ENCODE measurements at regions not wholly inside any gene's neighbourhood (a gene's known extent, or its start where the extent isn't known, plus 50 kb on each side); places are given as distances from the start of the nearest gene placed in this dataset.
"Not testable (repeated sequence)": the region's sequence is repeated elsewhere in the genome, so short reads cannot be mapped to it uniquely, and the experiment has no call there.

- DNase-seq = no peak
Measured at GRCh38 chr2:120539424-120539936, 193.5 kb downstream of the INHBB start.

DNA sequence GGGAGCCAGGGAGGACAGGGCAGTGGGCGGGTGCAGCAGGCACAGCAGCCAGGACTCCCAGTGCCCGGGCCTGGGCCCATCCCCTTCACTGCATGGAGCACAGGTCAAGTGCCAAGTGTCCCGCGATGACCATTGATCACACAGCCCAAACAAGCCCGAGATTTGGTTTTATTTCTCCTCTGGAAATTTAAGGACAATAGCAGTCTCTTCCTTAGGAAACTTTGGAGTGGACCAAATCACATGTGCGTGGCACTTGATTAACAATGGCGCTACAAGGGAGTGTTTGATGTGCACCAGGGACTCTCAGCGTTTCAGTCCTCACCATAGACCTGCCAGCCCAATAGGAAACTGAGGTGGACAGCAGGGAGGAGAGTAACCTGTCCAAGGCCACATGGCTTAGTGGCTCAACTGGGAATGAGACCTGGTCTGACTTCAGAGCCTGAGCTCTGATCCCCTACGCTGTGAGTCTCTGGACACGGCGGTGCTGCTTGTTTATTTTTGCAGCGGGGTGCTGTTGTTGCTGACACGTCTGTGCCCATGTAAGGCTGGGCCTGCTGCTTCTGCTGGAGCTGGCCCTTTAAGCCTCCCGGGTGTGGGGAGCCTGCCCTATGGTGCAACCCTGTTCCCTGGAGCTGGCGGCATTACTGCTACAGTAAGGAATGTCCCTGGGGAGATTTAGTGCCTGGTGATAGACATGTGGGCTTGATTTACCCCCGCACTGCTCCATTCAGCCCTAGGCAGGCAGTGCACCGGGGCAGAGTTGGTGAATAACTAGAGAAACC, 194.2 kb downstream of the INHBB start:
- DNase-seq = peak; percentile 27

DNA sequence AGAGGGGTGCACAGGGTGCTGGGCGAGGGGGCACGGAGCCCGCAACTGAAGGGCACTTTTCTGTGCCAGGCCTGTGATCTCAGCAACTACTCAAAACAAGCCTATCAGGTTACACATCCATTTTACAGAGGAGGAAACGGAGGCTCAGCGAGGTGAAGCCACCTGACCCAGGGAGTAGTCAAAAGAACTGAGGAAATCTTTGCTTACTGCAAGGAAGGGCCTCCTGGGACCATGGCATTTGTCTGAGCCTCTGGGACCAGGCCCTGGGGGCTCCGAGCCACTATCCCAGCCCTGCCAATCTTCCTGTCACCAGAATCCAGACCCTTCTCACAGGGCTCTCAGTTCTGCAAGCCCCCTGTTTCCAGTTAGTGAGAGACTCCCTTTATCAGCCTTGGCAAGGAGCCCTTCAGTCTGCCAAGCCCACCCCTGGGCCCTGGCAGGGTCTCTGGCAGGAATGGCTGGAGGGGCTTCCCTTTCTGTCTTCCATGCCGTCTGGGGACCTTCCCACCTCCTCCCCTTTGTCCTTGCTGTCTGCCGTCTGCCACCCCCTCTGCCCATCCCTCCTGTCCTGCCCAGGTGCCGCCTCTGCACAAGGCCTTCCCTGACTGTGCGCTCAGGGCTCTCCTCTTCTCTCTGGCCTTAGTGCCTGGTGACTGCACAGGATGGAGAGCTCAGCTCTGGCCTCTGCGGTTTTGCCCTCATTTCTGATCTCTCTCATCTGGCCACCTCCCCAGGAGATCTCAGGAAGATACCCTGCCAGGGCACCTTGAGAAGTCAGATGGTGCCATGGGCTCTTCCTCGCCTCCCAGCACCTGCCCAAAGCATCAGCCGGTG, 194.7 kb upstream of the GLI2 start:
- DNase-seq = no peak

DNA sequence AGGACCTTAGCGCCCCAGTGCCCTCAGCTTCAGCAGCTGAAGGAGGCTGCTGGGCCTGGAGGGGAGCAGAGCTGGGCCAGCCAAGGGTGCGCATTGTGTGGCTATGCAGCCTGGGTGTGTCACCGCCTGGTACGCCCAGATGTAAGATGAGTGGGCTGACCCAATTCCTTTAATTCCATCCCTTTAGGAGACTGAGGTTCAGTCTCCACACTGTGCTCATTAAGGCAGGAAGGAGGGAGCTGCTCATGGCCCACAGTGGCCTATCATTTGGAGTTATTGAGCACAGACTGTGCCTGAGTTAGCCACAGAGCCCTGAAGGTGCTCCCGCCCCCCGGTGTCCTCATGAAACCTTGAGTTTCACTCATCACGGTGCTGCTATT, 194.1 kb upstream of the GLI2 start:
- no peak for DNase-seq

- DNase-seq = no peak
Measured at GRCh38 chr2:120541972-120542670, 193.5 kb upstream of the GLI2 start.

- no peak for DNase-seq
Measured at GRCh38 chr2:120542911-120543527, 192.6 kb upstream of the GLI2 start.

- DNase-seq = peak; percentile 91
Measured at GRCh38 chr2:120543899-120544298, 191.8 kb upstream of the GLI2 start.

DNA sequence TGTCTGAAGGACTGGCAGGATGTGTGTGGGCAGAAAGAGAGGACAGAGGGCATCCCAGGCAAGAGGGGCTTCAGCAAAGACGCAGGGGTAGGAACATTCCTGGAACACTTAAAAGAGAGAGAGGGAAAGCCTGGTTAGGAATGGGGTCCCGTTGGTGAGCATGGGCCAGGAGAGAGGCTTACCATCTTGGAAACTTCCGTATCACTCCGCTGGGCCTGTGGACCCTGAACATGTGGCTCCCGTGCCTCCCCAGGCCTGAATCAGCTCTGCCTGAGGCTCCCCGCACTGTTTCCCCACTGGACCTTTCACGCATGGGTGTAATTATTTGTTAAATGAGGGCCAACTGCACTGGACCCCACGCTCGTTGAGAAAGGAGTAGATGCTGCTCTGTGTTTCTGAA, 191.1 kb upstream of the GLI2 start:
- DNase-seq = no peak

DNA sequence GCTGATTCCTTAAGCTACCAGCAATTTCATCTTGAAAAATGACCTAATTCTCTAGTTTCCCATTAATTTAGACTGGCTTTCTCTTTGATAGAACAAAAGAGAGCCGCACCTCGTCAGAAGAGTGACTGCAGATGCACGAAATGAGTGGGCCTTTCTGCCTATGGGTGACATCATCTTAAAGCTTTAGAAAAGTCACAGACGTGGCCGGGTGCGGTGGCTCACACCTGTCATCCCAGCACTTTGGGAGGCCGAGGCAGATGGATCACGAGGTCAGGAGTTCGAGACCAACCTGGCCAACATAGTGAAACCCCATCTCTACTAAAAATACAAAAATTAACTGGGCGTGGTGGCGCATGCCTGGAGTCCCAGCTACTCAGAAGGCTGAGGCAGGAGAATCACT, 190.7 kb upstream of the GLI2 start:
- not testable (repeated sequence) for DNase-seq

DNA sequence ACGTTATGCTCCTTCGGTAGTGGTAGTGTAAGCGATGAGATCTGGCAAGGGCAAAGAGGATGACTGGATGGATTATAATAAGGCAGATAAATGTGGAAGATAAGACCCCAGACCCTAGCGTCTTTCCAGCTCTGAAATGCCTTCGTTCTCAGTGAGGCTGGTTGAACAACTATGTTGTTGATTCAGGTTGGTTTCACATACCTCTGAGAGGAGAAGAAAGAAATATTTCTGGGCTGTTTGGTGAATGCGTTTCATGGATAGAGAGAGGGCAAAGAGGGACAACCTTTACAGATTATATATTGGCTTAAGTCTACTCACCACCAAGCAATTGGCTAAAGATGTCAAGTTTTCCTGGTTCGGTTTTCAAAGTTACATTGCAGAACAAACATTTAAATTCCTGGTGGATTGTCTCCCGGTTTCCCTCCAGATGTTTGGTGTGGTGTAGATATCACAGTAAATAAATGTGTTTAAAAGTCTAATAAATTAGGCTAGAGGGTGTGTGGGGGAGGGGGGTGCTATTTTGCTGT, 190.1 kb upstream of the GLI2 start:
- no peak for DNase-seq

GRCh38 chr2:120546048-120546864, 189.4 kb upstream of the GLI2 start:
- DNase-seq = no peak

GRCh38 chr2:120546865-120547390, 188.7 kb upstream of the GLI2 start:
- DNase-seq = no peak

GRCh38 chr2:120547662-120548061, 188.0 kb upstream of the GLI2 start:
- DNase-seq = no peak

GRCh38 chr2:120548627-120549608, 186.8 kb upstream of the GLI2 start:
- no peak for DNase-seq

- no peak for DNase-seq
Measured at GRCh38 chr2:120549841-120550240, 185.8 kb upstream of the GLI2 start.

GRCh38 chr2:120550282-120550681, 185.4 kb upstream of the GLI2 start:
- no peak for DNase-seq

DNA sequence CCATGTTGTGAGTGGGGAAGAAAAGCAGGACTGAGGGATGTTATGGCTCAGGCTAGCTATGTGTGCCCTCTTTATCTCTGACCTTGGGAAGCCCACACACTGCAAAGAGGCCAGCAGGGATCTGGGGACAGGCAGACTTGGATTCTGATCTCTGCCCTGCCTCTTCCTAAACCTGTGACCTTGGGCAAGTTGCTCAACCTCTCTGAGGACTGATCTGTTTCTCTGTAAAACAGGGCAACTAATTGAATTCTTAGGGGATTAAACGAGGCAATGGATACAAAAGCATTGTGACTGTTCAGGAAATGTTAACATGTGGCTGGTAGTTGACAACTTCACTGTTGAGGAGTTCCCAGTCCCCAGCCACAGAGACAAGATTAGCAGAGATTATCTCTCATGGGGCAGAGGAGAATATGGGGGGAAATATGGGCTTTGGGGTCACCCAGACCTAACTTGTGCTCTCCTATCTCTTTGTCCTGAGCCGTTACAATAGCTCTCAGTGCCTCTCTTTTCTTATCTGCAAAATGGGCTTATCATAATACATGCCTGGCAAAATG, 184.7 kb upstream of the GLI2 start:
- DNase-seq = no peak

- no peak for DNase-seq
Measured at GRCh38 chr2:120551522-120551921, 184.1 kb upstream of the GLI2 start.

DNA sequence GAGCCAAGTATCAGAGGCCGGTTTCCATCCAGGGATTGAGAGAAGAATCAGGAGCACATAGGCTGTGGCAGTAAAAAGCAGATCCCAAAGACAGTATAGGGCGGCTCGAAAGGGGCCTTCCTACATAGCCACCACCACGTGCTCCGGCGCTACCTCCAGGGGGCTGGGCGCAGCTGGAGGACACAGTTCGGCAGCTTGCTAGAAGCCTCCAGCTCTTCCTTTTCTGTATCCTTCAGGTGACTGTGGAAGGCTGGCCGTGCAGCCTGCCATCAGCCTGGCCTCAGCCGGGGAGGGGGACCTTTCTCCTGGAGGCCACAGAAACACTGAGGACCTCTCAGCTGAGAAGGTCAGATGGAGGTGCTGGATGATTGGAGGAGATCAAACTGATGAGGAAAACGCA, 183.6 kb upstream of the GLI2 start:
- DNase-seq = no peak

All from dermis blood vessel endothelial cell (primary cell).